HG02571 (cell line): ENCODE measurements at regions not wholly inside any gene's neighbourhood (a gene's known extent, or its start where the extent isn't known, plus 50 kb on each side); places are given as distances from the start of the nearest gene placed in this dataset.
"Not testable (repeated sequence)": the region's sequence is repeated elsewhere in the genome, so short reads cannot be mapped to it uniquely, and the experiment has no call there.

Experiments used
- ATAC-seq: cut with Tn5 transposase; IDR thresholded peaks from one replicate; pipeline ENCODE4 v1.9.1; 2021; ENCODE audit warnings: mild to moderate bottlenecking, moderate library complexity; ENCODE audit not compliant: unreplicated experiment

- ATAC-seq = peak; percentile 30
These were observed 608.0 kb downstream of the COL12A1 start for GRCh38 chr6:74597840-74598239.

- ATAC-seq = no peak
These were observed 608.6 kb downstream of the COL12A1 start for GRCh38 chr6:74597266-74597665.

GRCh38 chr6:74596588-74596987 is 609.3 kb downstream of the COL12A1 start:
- ATAC-seq = no peak

GRCh38 chr6:74594350-74594749 is 611.5 kb downstream of the COL12A1 start:
- ATAC-seq = not testable (repeated sequence)

GRCh38 chr6:74588094-74588832 is 617.6 kb downstream of the COL12A1 start:
- ATAC-seq = no peak

GRCh38 chr6:74587386-74587785 is 618.5 kb downstream of the COL12A1 start:
- no peak for ATAC-seq

GRCh38 chr6:74585753-74586152 is 620.1 kb downstream of the COL12A1 start:
- ATAC-seq = no peak

- no peak for ATAC-seq
These were observed 624.2 kb downstream of the COL12A1 start for GRCh38 chr6:74581681-74582080.

- ATAC-seq = no peak
These were observed 626.1 kb downstream of the COL12A1 start for GRCh38 chr6:74579794-74580193.

GRCh38 chr6:74579047-74579446 is 626.8 kb downstream of the COL12A1 start:
- ATAC-seq = no peak

GRCh38 chr6:74578339-74578738 is 627.5 kb downstream of the COL12A1 start:
- no peak for ATAC-seq

- ATAC-seq = peak; percentile 96
These were observed 628.2 kb downstream of the COL12A1 start for GRCh38 chr6:74577619-74578018.

GRCh38 chr6:74574794-74575193 is 631.1 kb downstream of the COL12A1 start:
- ATAC-seq = no peak

GRCh38 chr6:74573613-74574012 is 632.2 kb downstream of the COL12A1 start:
- ATAC-seq = no peak

- ATAC-seq = no peak
These were observed 635.8 kb downstream of the COL12A1 start for GRCh38 chr6:74570044-74570443.

- ATAC-seq = no peak
These were observed 637.0 kb downstream of the COL12A1 start for GRCh38 chr6:74568861-74569260.

GRCh38 chr6:74567923-74568290 is 637.9 kb downstream of the COL12A1 start:
- ATAC-seq = not testable (repeated sequence)

GRCh38 chr6:74567281-74567922 is 638.5 kb downstream of the COL12A1 start:
- ATAC-seq = no peak

- ATAC-seq = no peak
These were observed 648.6 kb downstream of the COL12A1 start for GRCh38 chr6:74557236-74557635.

GRCh38 chr6:74554041-74554440 is 651.8 kb downstream of the COL12A1 start:
- no peak for ATAC-seq

- no peak for ATAC-seq
These were observed 654.0 kb downstream of the COL12A1 start for GRCh38 chr6:74551896-74552295.

- no peak for ATAC-seq
These were observed 655.0 kb downstream of the COL12A1 start for GRCh38 chr6:74550821-74551220.

- no peak for ATAC-seq
These were observed 656.1 kb downstream of the COL12A1 start for GRCh38 chr6:74549746-74550145.
